ENCODE measurements at regions not wholly inside any gene's neighbourhood (a gene's known extent, or its start where the extent isn't known, plus 50 kb on each side); places are given as distances from the start of the nearest gene placed in this dataset.

- DNase-seq (ENCODE audit: low spot score): peak; percentile 47
Measured at GRCh38 chr15:38696109-38696727, 131.6 kb upstream of the RASGRP1 start.

- no peak for DNase-seq (ENCODE audit: low spot score)
Measured at GRCh38 chr15:38696790-38697495, 132.3 kb upstream of the RASGRP1 start.

DNA sequence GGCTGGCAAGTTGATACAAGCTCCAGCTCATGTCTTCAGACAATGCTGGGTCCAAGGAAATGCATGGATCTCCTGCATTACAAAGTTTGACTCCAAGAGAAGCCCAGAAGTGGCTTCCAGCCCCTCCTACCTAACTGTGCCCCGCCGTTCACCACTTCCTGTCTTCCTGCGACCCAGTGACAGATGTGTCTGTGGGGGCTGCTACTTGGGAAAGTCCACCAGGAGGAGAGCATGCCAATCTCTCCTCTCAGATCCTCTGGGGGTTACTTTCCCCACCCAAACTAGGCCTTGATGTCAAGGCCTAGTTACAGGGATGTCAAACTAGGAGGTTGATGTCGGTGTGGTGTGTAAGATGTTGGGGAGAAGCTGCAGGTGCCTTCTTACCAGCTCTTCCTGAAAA lies 133.6 kb upstream of the RASGRP1 start:
- no peak for DNase-seq (ENCODE audit: low spot score)

DNA sequence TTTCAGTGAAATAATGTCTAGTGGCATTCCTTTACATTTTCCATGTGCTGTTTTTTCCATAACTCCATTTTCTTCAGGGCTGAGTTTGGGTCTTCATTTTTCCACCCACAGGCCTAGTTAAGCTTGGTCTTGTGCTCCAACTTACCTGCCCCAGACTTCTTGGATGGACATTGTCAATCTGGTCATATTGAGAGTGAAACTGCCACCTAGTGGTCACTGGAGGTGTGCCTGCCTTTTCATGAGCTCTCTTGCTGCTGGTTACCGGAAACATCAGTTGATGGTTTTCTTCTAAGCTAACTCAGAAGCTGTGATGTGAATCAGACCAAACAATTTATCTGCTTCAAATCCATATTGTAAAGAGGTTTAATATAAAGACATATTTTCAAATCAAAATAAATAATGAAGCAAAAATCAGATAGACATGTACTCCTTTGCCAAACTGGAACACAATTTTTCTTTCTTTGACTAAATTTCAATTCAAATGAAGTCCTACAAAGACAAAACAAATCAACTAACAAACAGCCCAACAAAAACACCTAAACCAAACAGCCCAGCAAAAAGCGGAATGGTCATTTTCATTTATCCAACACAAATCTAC lies 135.1 kb upstream of the RASGRP1 start:
- peak; percentile 42 for DNase-seq (ENCODE audit: low spot score)

DNA sequence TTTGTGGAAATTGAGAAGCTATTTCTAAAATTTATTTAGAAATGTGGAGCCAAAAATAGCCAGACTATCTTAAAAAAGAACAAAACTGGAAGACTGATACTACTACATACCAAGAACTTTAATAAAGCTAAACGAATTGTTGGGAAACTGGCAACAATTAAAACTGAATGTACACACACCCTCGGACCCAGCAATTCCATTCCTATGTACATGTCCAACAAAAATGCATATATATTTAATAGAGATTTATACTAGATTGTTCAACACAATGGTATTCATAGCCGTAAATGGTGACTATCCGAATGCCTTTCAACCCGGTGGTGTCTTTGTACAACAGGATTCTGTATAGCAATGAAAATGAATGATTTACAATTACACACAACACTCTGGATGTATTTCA lies 136.5 kb upstream of the RASGRP1 start:
- no peak for DNase-seq (ENCODE audit: low spot score)

- no peak for DNase-seq (ENCODE audit: low spot score)
Measured at GRCh38 chr15:38702178-38702912, 137.7 kb upstream of the RASGRP1 start.

DNA sequence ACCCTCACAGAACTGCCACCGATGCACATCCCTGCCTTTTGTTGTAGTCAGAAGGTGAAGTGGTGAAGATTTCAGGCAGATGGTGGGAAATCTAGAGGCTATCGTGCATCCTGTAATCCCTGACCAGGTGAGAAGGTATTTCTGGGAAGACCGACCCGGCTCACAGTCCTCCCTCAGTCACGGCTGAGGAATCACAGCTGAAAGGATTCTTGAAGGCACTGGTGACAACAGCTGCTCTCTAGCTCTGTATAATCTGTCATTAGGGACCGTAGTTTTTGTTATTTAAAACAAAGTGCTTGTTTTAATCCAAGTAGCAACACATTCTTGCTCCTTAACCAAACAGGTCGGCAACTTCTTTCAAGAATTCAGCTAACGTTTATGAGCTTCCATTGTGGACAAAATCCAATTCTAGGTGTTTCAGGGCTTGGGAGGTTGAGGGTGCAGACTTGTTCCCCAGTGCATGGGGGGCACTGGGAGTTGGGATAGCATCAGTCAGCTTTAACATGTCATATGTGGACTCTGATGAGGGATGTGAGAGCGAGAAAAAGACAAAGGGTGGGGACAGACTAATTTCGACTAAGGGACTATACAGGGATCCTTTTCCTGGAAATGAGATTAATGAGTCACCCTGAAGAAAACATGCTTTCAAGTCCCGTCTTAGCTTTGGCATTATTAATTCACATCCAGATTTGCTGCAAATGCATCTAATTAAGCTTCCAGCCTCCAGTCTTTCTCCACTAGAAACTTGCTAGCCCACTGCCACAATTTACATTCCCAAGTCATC lies 141.0 kb upstream of the RASGRP1 start:
- DNase-seq (ENCODE audit: low spot score): no peak

DNA sequence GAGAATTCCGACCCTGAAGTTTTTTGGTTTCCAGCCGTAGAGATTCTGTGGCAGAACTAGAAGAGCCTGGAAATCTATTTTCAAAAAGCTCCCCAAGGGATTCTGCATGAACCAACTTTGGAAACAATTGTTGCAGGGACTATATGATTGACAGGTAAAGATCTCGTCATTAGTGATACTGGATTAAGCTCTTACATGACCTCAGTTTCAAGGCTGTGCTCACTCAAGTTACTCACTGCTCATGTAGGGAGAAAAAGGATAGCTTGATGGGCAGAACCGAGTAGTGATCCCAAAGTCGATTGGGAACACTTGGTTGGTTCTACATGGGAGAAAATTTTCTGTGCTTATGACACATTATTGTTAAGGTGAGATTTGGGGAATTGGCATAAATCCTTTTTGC lies 142.3 kb upstream of the RASGRP1 start:
- DNase-seq (ENCODE audit: low spot score): no peak

- peak; percentile 27 for DNase-seq (ENCODE audit: low spot score)
Measured at GRCh38 chr15:38707802-38708671, 143.4 kb upstream of the RASGRP1 start.

DNA sequence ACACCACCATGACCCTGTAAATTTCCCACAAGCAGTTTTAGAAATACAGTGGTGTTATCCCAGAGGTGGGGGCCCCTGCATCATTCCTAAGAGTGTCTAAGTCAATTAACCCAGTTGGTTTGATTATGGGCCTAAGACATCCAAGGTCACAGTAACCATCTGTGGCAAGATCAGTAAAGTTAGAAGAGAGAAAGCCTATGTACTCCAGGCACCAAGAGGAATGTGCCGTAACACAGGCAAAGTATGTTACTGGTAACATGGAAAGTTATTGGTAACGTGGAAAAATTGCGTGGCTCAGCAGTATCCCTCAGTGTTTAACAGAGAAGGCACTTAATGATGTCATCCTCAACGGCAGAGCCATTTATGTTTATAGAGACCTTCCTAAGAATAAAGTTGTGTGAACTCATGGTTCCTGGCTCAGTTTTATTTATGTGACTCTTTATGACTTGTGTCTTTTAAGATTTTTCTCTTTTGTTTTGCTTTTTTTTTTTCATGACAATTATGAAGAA lies 144.1 kb upstream of the RASGRP1 start:
- no peak for DNase-seq (ENCODE audit: low spot score)

GRCh38 chr15:38709196-38709595 lies 144.6 kb upstream of the RASGRP1 start:
- no peak for DNase-seq (ENCODE audit: low spot score)

DNA sequence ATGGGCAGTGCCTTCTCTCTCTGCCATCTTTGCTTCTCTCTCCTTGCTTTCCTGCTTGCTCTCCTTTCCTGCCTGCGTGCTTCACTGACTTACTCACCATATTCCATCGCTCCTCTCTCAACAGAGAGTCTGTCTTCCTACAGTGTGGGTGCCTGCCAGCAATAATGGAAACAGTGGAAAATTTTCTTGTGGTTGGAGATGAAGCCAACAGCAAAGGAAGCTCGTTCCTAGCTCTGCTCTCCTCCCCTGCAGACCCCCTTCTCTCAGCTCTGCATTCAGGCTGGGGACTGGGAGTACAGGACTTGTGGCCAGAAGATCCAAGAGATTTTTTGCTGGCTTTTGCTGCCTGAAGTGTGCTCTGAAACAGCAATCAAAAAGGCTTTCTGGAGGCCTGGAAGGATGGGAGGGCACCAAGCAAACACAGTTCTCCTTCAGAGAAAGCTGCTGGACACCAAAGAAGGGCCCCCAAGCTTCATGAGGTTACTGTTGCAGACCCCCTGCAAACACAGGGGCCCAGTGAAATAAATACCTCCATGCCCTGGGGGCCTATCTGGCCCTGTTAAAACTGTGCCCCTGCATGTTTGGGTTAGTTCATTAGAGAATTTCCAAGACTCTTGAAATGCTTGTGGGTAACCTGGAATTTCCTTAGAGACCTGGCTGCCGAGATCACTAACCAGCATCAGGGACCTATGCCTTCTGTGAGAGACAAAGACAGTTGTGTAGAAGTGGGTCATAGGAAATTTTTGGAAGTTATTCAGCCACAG lies 149.9 kb upstream of the RASGRP1 start:
- peak; percentile 64 for DNase-seq (ENCODE audit: low spot score)

- no peak for DNase-seq (ENCODE audit: low spot score)
Measured at GRCh38 chr15:38720893-38721567, 156.4 kb upstream of the RASGRP1 start.

GRCh38 chr15:38721568-38721945 lies 156.9 kb upstream of the RASGRP1 start:
- DNase-seq (ENCODE audit: low spot score): peak; percentile 34

- no peak for DNase-seq (ENCODE audit: low spot score)
Measured at GRCh38 chr15:38722236-38722635, 157.6 kb upstream of the RASGRP1 start.

DNA sequence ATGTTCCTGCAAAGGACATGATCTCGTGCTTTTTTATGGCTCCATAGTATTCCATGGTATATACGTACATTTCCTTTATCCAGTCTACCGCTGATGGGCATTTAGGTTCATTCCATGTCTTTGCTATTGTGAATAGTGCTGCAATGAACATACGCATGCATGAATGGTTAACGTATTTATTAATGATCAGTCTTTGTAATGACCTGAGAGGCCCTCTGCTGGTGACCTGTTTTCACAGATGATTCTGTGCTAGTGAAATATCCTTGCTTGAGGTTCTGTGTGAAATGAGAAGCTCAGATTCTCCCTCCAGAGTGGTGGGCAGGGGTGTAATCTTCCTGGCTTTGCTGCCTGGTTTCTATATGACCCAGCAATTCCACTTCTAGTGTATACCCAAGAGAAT lies 160.2 kb upstream of the RASGRP1 start:
- no peak for DNase-seq (ENCODE audit: low spot score)

- no peak for DNase-seq (ENCODE audit: low spot score)
Measured at GRCh38 chr15:38726187-38726586, 161.6 kb upstream of the RASGRP1 start.

DNA sequence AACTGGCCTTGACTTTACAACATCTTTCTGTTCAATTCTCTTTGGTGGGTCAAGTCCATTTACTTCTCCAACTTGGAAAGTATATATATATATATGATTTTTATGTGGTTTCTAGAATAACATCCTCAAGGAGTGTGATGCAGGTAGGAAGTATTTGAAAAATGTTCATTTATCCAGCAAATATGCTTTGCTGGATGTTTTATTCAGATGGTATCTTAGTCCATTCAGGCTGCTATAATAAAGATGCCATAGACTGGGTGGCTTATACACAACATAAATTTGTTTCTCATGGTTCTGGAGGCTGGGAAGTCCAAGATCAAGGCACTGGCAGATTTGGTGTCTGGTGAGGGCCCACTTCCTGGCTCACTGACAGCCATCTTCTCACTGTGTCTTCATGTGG lies 168.7 kb upstream of the RASGRP1 start:
- no peak for DNase-seq (ENCODE audit: low spot score)

DNA sequence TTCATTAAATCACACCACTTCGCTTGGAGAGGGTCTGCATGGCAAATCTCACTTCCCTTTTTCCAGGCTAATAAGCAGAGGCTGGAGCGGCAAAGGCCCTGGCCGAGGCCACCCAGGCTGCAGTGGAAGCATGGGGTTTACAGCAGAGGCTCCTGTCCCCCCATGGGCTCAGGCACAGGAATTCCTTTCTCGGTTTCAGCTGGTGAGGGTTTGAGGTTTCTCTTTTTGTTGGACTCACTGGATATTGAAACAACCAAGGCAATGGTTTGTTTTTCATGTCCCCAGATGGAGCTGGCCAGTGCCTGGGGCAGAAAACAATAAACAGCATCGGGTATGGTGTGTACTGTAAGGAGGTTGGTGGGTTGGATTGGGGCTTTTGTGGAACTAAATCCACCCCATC lies 175.6 kb upstream of the RASGRP1 start:
- DNase-seq (ENCODE audit: low spot score): no peak

DNA sequence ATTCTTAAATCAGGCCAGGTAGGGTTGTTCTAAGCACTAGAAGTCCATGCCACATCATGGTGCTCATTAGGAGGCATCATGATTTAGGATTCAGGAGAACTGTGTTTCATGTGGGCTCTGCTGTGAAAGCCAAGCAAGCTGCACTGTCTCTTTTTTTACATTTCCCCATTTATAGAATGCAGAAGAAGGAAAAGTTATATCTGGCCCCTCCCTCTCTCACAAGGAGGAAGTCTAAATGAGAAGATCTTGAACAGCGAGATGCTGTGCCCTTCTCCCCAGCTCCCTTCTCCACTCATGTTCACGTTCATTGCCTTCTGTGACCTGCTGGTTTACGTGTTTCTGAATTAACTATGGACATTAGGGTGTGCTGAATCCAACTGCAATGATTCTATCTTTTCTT lies 178.5 kb upstream of the RASGRP1 start:
- DNase-seq (ENCODE audit: low spot score): no peak
